Lower leg skin (tissue), 3 donors: ENCODE measurements at regions not wholly inside any gene's neighbourhood (a gene's known extent, or its start where the extent isn't known, plus 50 kb on each side); places are given as distances from the start of the nearest gene placed in this dataset.
"Not testable (repeated sequence)": the region's sequence is repeated elsewhere in the genome, so short reads cannot be mapped to it uniquely, and the experiment has no call there.

ENCODE experiments used
- POLR2A ChIP-seq, 2 donors: fragments of 450-650 bp; IDR thresholded peaks; one replicate each; pipeline ENCODE4 v1.6.1; 2016 to 2017; ENCODE audit warnings: antibody characterized with exemption in 2 of 2, mild to moderate bottlenecking in 1 of 2, moderate library complexity in 1 of 2
- TF ChIP-seq, protein P1 (sequence below), 3 donors: fragments of 450-650 bp; IDR thresholded peaks; one replicate each; pipeline ENCODE4 v1.5.1; 2016; ENCODE audit warnings: antibody characterized with exemption in 3 of 3, mild to moderate bottlenecking in 3 of 3, moderate library complexity in 2 of 3

DNA sequence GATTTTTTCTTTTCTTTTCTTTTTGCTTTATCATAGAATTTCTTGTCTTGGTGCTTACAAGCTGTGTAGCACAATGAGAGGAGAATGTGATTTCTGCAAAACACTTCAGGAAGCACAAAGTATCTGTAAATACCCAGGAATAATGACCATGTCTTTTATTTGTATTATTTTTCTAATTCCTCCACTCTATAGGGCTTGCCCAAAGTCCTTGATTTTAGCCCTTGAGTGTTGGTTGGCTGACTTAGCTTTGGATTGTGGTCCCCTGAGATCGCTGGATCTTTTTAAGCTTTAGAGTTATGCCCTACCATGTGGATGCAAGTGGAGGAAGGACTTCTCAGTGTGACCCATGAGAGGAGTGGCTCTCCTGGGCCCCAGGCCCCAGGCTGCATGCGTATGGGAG is 52.2 kb downstream of the HOXC4 start:
- TF ChIP-seq, protein P1, sequence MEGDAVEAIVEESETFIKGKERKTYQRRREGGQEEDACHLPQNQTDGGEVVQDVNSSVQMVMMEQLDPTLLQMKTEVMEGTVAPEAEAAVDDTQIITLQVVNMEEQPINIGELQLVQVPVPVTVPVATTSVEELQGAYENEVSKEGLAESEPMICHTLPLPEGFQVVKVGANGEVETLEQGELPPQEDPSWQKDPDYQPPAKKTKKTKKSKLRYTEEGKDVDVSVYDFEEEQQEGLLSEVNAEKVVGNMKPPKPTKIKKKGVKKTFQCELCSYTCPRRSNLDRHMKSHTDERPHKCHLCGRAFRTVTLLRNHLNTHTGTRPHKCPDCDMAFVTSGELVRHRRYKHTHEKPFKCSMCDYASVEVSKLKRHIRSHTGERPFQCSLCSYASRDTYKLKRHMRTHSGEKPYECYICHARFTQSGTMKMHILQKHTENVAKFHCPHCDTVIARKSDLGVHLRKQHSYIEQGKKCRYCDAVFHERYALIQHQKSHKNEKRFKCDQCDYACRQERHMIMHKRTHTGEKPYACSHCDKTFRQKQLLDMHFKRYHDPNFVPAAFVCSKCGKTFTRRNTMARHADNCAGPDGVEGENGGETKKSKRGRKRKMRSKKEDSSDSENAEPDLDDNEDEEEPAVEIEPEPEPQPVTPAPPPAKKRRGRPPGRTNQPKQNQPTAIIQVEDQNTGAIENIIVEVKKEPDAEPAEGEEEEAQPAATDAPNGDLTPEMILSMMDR (IDR thresholded peaks at IDR 0.05), result not testable (repeated sequence)
- TF ChIP-seq POLR2A (IDR thresholded peaks at IDR 0.05), result not testable (repeated sequence)
